Smooth muscle cell (in vitro differentiated cells): ENCODE measurements at regions not wholly inside any gene's neighbourhood (a gene's known extent, or its start where the extent isn't known, plus 50 kb on each side); places are given as distances from the start of the nearest gene placed in this dataset.

ENCODE experiments used
- DNase-seq: peaks from one replicate; lab custom pipeline; 2025; ENCODE audit not compliant: unreplicated experiment; lab: John Stamatoyannopoulos, UW
- H2AFZ ChIP-seq: fragments of 200-600 bp; sonication (generic); 2 replicates; pipeline ENCODE4 v1.6.0; 2016; ENCODE audit warnings: antibody characterized with exemption, low read depth, mild to moderate bottlenecking
- H3F3A ChIP-seq: fragments of 200-600 bp; sonication (generic); 2 replicates; pipeline ENCODE4 v1.6.0; 2017; ENCODE audit warnings: antibody characterized with exemption, low read depth
- H3K27ac ChIP-seq: fragments of 200-600 bp; sonication (generic); 2 replicates; pipeline ENCODE4 v1.5.1; 2016; ENCODE audit warnings: low read depth, mild to moderate bottlenecking
- H3K27me3 ChIP-seq: fragments of 200-600 bp; sonication (generic); 2 replicates; pipeline ENCODE4 v1.6.1; 2016; ENCODE audit warnings: low read depth, mild to moderate bottlenecking
- H3K36me3 ChIP-seq: fragments of 200-600 bp; sonication (generic); 2 replicates; pipeline ENCODE4 v1.5.1; 2016; ENCODE audit warnings: low read depth
- H3K4me1 ChIP-seq: fragments of 200-600 bp; sonication (generic); 2 replicates; pipeline ENCODE4 v1.5.1; 2016; ENCODE audit warnings: low read depth
- H3K4me2 ChIP-seq: fragments of 200-600 bp; sonication (generic); 2 replicates; pipeline ENCODE4 v1.6.0; 2016; ENCODE audit warnings: mild to moderate bottlenecking
- H3K4me3 ChIP-seq: fragments of 200-600 bp; sonication (generic); 2 replicates; pipeline ENCODE4 v1.5.1; 2016; ENCODE audit warnings: mild to moderate bottlenecking
- H3K79me2 ChIP-seq: fragments of 200-600 bp; sonication (generic); 2 replicates; pipeline ENCODE4 v1.6.0; 2016; ENCODE audit warnings: low read depth, mild to moderate bottlenecking
- H3K9ac ChIP-seq: fragments of 200-600 bp; sonication (generic); 2 replicates; pipeline ENCODE4 v1.6.0; 2016; ENCODE audit warnings: low read depth
- H3K9me3 ChIP-seq: fragments of 200-600 bp; sonication (generic); replicated peaks from 2 replicates; pipeline ENCODE4 v1.5.1; 2016; ENCODE audit warnings: low read depth
- H4K20me1 ChIP-seq: fragments of 200-600 bp; sonication (generic); 2 replicates; pipeline ENCODE4 v1.6.0; 2016; ENCODE audit warnings: low read depth
- CTCF ChIP-seq: fragments of 200-600 bp; sonication (generic); IDR thresholded peaks from 2 replicates; pipeline ENCODE4 v1.5.1; 2017; ENCODE audit warnings: borderline replicate concordance, mild to moderate bottlenecking, antibody characterized with exemption; ENCODE audit not compliant: insufficient read depth, poor library complexity, severe bottlenecking
- WGBS: methylation state at CpG from one replicate; pipeline ENCODE4 v1.1.7; 2016; ENCODE audit warnings: low lambda C conversion rate; 5-methylcytosine and 5-hydroxymethylcytosine counted together

- TF ChIP-seq CTCF: no peak
- H2AFZ ChIP-seq: no peak overlapping the region
- no peaks in the 10 kb centered on the region for H3K36me3 ChIP-seq
- no peaks in the 10 kb centered on the region for H4K20me1 ChIP-seq
- H3K4me3 ChIP-seq: no peak overlapping the region
- no peak for DNase-seq
- H3K27ac ChIP-seq: no peak overlapping the region
- no peak overlapping the region for H3K4me2 ChIP-seq
- WGBS: 82% methylated on average over 8 of the region's 8 CpGs
- no peaks in the 10 kb centered on the region for H3K9me3 ChIP-seq
- H3K4me1 ChIP-seq: no peaks in the 10 kb centered on the region
- no peak overlapping the region for H3K9ac ChIP-seq
- H3K27me3 ChIP-seq: peaks cover 42% of the 10 kb centered on the region
- no peaks in the 10 kb centered on the region for H3F3A ChIP-seq
- no peaks in the 10 kb centered on the region for H3K79me2 ChIP-seq
Observed at GRCh38 chr7:98467570-98468312, 66.9 kb upstream of the BAIAP2L1 start.

GRCh38 chr7:98465022-98465421 lies 64.1 kb upstream of the BAIAP2L1 start:
- no peaks in the 10 kb centered on the region for H3F3A ChIP-seq
- H2AFZ ChIP-seq: no peak overlapping the region
- H4K20me1 ChIP-seq: no peaks in the 10 kb centered on the region
- no peak overlapping the region for H3K4me2 ChIP-seq
- DNase-seq: no peak
- H3K9ac ChIP-seq: no peak overlapping the region
- H3K79me2 ChIP-seq: no peaks in the 10 kb centered on the region
- H3K27me3 ChIP-seq: peaks cover 17% of the 10 kb centered on the region
- H3K36me3 ChIP-seq: no peaks in the 10 kb centered on the region
- no peak for TF ChIP-seq CTCF
- H3K4me1 ChIP-seq: no peaks in the 10 kb centered on the region
- no peak overlapping the region for H3K4me3 ChIP-seq
- WGBS: 92% methylated on average over 8 of the region's 8 CpGs
- H3K9me3 ChIP-seq: no peaks in the 10 kb centered on the region
- H3K27ac ChIP-seq: no peak overlapping the region

GRCh38 chr7:98464558-98464940 lies 63.7 kb upstream of the BAIAP2L1 start:
- Histone ChIP-seq H3K4me1 (no peaks in the 10 kb centered on the region), H3K9me3 (no peaks in the 10 kb centered on the region), H3K4me2 (no peak overlapping the region), H3K27ac (no peak overlapping the region), H4K20me1 (no peaks in the 10 kb centered on the region), H3F3A (no peaks in the 10 kb centered on the region), H3K4me3 (no peak overlapping the region), H2AFZ (no peak overlapping the region), H3K36me3 (no peaks in the 10 kb centered on the region), H3K79me2 (no peaks in the 10 kb centered on the region), H3K27me3 (peaks cover 12% of the 10 kb centered on the region), H3K9ac (no peak overlapping the region)
- no peak for TF ChIP-seq CTCF
- WGBS: 66% methylated on average over 4 of the region's 4 CpGs
- DNase-seq: no peak
